NCI-H2227 treated with DMSO at 0.1 percent for 48 hours (cell line): ENCODE measurements at regions not wholly inside any gene's neighbourhood (a gene's known extent, or its start where the extent isn't known, plus 50 kb on each side); places are given as distances from the start of the nearest gene placed in this dataset.

Source experiments
- DNase-seq: peaks from one replicate; lab custom pipeline; 2025; lab: John Stamatoyannopoulos, UW

- no peak for DNase-seq
Measured at GRCh38 chr5:175242207-175242606, 201.8 kb downstream of the DRD1 start.

DNA sequence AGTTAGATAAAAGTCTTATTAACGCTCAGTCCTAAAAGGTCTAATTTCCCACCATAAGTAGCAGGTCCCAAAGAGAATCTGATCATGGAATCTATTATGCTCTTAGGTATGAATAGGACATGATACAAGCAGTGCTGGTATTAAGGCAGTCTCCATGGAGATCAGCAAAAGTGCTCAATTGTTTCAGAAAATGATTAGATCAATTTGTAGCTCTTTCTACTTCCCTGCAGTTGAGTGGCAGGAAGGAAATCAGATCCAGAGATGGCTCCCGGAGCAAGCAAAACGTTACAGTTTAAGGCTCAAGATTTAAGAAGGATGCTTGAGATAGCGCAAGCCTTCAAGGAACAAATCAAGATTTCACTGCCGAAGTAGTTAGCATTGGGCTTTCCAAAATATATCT, 205.7 kb downstream of the DRD1 start:
- no peak for DNase-seq

- DNase-seq = no peak
Measured at GRCh38 chr5:175236176-175236575, 207.8 kb downstream of the DRD1 start.

GRCh38 chr5:175235251-175235960, 208.6 kb downstream of the DRD1 start:
- no peak for DNase-seq

GRCh38 chr5:175230299-175230698, 213.7 kb downstream of the DRD1 start:
- DNase-seq = no peak

DNA sequence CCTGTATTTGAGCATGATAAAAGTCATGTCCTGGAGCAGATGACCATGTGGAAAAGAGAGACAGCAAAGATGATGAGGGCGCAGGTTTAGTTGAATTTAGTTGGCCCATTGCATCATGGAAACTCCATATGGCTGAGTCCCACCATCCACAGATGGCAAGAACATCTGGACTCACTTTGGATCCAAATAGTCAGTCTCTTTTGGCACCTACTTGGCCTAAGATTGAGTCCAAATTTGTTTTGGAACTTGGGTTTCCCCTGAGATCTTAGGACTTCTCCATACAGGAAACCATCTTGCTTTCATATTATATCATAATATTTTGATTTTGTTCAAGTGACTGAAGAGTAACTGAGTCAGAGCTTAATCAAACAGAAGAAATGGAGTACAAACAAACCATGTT, 217.5 kb downstream of the DRD1 start:
- DNase-seq = no peak

DNA sequence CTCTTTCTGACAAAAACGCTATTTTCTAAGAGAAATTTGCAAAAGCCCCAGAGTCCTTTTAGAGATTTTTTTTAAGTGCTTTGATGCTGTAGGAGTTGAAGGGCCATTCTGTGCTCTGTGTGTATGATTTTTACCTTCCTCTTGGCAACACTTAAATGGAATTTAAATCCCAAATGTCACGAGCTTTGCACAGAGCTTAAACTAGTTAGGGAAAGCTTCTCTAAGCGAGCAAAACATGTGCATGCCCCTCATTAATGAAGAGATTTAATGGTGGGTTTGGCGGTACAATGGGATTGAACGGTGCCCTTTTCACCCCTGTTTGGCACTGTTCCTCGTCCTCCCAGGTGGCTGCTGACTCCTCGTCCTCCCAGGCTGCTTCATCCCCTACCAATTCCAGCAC, 220.7 kb downstream of the DRD1 start:
- no peak for DNase-seq

GRCh38 chr5:175222621-175223020, 221.4 kb downstream of the DRD1 start:
- DNase-seq = no peak

GRCh38 chr5:175220549-175220948, 223.4 kb downstream of the DRD1 start:
- DNase-seq = no peak

GRCh38 chr5:175219366-175219765, 224.6 kb downstream of the DRD1 start:
- no peak for DNase-seq

DNA sequence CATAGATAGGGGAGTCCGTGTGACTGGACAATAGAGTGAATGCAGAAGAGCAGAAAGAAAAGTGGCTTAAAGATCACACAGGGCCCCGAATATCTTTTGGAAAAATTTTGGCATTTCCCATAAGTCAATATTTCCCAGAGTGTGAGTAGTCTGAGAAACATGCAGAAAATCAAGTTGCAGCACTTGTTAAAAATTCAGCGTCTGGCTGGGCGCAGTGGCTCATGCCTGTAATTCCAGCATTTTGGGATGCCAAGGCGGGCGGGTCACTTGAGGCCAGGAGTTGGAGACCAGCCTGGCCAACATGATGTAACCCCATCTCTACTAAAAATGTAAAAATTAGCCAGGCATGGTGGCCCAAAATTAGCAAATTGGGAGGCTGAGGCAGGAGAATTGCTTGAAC, 227.0 kb downstream of the DRD1 start:
- no peak for DNase-seq

DNA sequence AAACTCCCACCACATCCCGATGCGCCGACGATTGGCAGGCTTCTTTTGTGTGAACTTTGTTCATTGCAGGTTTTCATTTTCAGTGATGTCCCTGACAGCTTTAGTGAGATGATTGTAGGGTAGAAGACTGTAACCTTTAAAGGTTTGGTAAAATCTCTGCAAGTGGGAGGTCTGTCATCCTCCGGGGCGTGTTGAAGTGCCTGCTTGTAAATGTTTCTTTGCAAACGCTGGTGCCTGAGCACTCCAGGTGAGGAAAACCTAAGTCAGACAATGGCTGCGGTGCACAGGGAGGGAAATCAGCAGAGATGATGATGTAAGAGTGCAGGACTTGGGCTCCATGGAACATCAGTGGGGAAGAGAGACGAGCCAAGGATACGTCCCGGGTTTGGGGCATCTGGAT, 228.1 kb downstream of the DRD1 start:
- DNase-seq = peak; percentile 0

GRCh38 chr5:175214152-175214551, 229.8 kb downstream of the DRD1 start:
- no peak for DNase-seq

DNA sequence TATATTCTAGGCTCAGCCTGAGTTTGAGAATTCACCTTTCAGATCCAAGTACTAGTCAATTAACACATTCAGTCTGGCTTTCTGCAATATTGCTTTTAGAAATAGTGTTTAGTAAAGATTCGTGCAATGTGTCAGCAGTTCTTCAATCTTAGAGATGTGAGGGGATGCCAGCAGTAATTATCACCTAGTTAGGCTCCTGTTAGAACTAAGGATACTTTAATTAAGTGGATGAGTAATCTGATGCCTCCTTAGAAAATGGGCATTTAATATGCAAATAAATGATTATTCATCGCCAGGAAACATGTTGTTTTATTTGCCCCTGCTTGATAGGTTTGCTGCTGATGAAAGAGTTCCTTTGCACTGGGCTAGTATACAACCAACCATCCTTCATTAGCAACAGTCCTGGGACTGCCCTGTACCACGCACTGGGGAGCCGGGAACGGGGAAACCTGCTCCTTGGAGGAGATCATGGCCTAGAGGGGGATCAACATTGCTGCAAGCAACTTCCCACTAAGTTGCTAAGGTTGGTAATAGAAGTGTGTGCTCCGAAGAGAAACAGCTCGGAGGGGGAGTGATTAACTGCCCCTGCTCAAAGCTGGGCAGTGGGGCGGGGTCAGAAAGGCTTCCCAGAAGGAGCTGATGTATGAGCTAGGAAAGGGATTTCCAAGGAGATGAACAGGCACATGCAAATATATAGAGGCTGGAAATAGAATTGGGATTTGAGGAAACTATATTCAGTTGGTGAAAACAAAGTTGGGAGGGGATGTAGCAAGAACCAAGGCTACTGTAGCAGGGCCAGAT, 231.8 kb downstream of the DRD1 start:
- no peak for DNase-seq

GRCh38 chr5:175207321-175208040, 236.5 kb downstream of the DRD1 start:
- DNase-seq = no peak

DNA sequence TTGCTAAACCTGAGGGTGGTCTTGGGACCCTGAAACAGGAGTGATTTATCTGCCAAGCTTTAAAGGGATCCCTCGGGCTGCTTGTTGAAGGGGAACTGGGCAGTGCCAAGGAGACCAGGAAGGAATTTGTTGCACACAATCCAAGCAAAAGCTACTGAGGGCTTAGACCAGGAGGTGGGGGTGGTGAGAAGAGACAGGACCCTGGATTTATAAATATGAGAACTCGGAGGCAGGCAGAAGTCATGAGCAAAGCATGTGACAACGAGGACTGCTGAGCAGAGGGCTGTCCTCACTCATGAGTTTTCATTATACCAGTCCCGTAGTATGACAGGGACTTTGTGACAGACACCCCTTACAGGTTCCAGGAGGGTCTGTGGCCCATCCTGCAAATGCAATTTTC, 237.3 kb downstream of the DRD1 start:
- no peak for DNase-seq

DNA sequence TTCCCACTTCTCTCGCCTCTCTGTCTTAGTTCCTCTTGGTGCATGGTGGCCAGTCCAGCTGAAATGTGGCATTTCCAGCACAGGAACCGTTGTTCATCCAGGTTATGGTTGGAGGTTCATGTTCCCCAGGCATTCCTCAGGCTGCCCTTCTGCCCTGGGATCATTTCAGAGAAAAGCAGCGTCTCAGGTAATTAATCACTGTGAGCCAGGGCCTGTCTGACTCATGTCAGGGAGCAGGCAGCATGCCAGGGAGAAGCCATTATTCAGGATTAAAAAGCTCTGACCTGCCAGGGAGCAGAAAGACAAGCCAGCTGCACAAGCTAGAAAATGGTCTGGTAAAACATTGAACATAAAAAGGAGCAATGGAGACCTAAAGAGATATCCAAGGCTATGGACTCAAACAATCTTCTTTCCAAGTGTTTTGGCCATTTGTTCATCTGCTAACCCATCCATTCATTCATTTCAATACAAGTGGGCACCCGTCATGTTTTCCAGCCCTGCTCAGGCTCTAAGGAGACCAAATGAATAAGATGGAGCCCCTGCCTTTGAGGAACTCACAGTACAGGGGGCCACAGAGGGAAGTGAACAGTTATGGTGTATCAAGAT, 241.4 kb downstream of the DRD1 start:
- DNase-seq = no peak

GRCh38 chr5:175201393-175201792, 242.6 kb downstream of the DRD1 start:
- DNase-seq = no peak

GRCh38 chr5:175195698-175196656, 248.0 kb downstream of the DRD1 start:
- no peak for DNase-seq

- no peak for DNase-seq
Measured at GRCh38 chr5:175181331-175181730, 262.7 kb downstream of the DRD1 start.

DNA sequence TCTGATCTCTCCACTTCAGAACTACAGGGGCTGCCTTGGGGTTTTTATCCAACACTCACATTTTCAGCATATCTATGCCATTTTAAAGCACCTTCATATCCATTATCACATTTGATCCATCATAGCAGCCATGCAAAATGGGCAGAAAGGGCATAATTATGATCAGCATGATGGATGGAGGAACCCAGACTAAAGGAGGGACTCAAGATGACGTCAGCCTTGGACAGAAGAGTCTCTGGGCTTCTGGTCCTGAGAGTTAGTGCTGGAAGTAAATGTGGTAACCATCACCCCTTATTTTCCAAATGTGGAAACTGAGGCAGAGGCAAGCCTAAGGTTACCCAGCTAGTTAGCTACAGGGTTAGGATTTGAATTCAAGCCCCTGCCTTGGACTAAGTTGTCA, 273.1 kb downstream of the DRD1 start:
- DNase-seq = no peak
